ENCODE measurements at regions not wholly inside any gene's neighbourhood (a gene's known extent, or its start where the extent isn't known, plus 50 kb on each side); places are given as distances from the start of the nearest gene placed in this dataset.
"Not testable (repeated sequence)": the region's sequence is repeated elsewhere in the genome, so short reads cannot be mapped to it uniquely, and the experiment has no call there.

DNA sequence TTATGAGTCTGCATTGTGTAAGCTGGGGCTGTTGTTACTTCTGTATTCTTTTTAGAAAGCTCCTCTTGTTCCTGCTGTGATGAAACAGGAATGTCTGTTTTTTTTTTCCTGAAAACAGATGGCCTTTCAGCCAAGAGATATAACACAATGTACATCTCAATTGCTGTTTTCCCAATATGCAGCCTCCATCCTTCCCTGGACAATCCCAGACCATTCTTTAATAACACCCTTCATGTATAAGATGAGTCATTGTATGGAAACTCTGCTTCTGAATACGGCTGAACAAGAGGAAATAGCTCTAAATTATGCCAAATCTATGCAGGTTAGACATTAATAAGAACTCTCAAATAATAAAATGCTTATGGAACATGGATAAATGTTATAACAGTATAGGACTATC lies 60.2 kb upstream of the LRRC4C start:
- no peak for DNase-seq

DNA sequence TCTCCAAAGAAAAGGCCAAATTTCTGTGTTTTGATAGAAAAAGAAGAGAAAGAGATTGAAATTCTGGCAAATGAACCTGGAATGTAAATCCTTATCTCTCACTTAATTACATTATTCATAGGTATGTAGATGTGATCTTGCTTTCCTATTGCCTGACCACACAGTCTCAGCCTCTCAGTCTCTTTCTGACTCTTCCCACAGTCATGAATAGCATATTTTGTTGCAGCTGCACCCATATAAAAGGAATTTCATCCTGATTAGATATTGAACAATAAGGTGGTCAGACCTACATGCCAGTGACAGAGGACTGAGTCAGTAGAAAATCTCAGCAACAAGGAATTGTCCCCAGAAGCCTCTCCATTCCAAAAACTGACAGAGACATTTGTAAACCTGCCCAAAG lies 62.9 kb upstream of the LRRC4C start:
- DNase-seq, result no peak

DNA sequence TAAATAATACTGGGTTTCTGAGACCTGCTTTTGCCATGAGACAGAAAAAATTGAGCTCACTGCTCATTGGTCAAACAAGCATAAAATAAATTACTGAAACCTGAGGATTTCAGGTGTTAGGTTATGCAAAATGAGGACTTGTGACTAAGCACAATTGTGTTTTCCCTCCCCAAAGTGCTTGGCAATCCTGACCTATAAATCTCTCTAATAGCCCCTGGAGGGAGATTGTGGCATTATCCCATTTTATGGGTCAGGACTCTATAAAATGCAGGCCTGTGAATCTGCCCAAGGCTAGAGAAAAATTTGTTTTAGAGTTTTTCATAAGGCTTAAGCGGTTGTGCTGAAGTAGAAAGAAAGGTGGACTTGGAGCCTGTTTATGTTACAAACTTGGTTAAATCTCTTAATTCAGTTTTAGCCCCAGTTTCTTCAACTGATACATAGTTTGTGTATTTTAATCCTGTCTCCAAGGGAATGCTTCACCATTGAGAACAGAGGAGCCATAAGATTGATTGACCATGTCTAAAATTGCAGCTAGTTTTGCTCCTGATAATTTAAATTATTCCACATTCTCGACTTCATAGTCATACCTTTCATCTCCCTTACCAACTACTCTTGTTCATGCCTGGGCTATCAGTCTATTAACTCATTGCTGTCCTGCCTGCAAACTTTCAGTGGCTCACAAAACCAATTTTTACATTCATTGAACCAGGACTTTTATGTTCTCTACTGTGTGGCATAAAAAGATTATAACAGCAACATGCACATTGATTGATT lies 63.6 kb upstream of the LRRC4C start:
- DNase-seq, result no peak

DNA sequence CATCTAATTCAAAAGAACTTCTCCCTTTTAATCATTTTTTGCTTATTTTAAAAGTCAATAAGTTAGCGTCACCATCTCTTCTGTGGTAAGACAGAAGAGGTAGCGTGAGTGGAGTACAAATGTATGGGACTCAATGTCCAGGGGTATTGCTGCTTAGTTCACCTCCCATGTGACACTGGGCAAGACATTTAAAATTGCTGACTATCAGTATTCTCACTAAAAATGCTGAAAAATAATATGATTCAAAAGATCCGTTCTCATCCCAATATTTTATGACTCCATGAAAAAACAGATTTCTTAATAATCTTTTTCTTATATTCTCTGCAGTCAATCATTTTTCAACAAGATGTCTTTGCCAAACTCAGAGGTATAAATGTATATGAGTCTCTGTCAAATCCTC lies 68.1 kb upstream of the LRRC4C start:
- no peak for DNase-seq

DNA sequence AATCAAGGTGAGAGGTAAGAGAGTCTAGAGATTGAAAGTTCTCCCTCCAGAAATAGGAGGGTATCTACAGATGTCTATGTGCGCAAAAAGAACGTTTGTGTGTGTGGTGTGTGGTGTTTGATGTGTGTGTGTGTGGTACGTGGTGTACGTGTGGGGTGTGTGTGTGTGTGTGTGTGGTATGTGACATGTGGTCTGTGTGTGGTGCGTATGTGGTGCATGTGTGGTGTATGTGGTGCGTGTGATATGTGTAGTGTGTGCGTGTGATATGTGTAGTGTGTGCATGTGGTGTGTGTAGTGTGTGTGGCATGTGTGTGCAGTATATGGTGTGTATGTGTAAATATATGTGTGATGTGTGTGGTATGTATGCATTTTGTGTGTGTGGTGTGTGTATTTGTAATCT lies 73.0 kb upstream of the LRRC4C start:
- no peak for DNase-seq

DNA sequence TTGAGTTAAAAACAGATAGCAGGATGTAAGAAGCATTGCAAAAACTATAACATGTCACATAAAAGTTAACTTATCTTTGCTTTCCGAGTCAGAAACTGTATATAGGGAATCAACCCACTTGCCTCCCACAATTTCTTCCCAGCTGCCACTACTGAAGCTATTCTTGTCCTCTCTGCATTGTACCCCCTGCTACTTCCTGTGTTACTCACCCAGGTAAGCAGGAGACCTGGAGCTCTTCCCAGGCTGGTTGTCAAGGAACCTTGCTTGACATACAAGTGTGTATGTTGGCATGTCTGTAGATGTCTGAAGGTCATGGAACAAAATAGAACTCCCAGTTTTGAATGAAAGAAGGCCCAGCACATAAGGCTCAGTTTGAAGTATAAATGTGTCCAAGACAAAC lies 74.3 kb upstream of the LRRC4C start:
- no peak for DNase-seq

DNA sequence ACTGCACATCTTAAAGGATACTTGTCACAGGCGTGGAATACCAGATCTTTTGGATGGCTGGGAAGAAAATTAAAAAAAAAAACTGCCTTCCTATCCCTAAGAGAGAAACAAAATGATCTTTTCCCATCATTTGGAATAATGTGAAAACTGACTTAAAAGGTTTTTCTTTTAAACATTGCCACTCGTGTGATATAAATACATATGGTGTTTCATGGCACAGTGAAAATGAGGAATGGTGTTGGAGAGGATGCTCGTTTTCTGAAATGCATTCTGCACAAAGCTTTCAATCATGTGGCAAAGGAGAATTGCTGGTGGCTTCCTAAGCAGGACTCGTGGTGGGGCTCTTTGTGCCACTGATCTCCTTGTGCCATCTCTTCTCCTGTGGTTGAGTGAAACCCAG lies 74.9 kb upstream of the LRRC4C start:
- no peak for DNase-seq

DNA sequence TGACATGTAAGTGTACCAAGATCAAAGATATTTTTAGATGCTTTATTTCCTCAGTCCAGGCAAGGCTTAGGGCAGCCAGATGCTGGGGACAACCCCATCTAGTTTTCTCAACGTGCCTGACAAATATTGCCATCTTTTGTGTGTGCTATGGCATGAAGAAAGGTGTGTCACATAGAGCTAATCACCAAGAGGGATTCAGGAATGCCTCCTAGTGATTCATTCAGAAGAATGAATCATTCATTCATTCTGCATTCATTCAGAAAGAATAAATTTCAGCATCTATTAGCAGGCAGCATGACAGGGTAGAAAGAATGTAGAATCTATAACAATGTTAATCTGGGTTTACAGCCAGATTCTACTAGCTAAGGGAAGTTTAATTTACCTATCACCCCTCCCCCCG lies 75.4 kb upstream of the LRRC4C start:
- no peak for DNase-seq

DNA sequence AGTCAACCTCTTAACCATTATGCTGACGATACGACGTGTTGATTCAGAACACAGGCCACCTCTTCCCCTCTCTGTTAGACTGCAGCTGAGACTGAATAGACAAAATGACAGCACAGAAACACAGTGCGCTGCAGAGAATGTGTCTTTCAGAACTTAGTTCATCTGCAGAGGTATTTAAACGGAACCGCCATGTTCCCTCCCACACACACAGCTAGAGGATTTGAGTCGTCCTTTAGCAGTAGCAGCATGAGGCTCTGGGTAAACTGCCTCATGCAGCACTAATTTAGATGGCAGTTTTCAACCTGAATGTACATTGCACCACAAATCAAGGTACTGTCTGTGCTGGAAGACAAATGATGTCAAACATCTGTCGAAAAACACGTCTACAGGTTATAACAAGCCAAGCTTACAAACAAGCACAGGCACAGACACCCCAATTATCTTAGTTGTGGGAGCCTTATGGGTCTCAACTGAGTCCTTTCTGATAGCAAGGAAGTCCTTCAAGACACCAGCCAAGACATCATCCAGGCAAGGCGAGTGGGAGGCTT lies 76.6 kb upstream of the LRRC4C start:
- no peak for DNase-seq

DNA sequence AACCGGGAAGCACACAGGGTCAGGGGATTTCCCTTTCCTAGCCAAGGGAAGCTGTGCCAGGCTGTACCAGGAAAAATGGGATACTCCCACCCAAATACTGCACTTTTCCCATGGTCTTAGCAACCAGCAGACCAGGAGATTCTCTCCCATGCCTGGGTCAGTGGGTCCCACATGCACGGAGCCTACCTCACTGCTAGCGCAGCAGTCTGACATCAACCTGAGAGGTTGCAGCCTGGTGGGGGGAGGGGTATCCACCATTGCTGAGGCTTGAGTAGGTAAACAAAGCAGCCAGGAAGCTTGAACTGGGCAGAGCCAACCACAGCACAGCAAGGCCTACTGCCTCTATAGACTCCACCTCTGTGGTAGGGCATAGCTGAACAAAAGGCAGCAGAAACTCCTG lies 85.5 kb upstream of the LRRC4C start:
- not testable (repeated sequence) for DNase-seq

DNA sequence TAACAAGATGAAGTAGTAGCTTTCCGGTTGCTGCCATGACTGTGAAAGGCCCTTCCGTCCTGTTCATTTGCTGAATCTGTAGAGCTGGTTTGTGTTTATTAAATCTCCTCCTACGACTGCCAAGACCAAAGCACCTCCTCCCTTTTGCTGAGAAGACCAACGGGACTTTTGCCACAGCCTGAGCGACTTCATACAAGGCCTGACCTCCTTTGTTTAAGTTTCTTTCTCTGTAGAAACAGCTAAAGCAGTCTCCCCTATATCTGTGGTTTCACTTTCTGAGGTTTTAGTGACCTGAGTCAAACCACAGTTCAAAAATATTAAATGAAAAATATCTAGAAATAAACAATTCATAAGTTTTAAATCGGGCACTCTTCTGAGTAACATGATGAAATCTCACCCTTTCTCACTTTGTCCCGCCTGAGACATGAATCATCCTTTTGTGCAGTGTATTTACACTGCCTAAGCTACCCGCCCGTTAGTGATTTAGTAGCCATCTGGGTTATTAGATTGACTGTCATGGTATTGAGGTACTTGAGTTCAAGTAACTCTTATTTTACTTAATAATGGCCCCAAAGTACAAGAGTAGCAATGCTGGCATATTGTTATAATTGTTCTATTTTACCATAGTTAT lies 119.1 kb upstream of the LRRC4C start:
- DNase-seq, result no peak

DNA sequence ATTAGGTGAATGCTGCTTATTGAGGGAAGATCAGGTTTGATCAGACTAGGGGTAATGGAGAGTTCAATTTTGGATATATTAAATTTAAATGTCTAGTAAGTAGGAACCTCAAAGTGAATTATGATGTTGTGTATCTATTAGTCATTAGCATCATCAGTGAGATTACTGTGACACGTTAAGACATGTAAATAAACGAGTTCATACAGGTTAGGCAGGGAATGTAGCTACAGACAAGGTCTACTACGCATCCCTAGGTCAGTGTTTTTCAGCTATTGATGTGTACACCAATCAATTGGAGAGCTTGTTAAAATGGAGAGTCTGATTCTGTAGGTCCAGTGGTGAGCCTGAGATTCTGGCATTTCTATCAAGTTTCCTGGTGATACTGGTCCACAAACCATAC lies 120.1 kb upstream of the LRRC4C start:
- DNase-seq, result no peak

DNA sequence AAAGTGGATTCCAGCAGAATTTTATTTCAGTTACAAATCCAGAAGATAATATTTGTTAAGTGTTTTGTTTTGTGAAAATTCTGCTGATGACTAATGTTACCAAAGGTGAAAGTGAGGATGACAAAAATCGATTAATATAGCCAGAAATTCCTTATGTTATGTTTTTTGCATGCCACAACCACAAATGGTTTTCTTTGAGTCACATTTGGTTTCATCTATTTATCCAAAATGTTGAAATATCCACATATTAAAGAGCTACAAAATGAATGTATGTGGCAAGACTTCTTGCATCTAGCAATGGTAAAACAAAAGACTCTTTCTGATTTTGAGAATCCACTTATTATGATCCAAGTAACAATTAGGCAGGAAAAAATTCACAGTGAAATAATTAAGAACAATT lies 150.1 kb upstream of the LRRC4C start:
- DNase-seq, result no peak

DNA sequence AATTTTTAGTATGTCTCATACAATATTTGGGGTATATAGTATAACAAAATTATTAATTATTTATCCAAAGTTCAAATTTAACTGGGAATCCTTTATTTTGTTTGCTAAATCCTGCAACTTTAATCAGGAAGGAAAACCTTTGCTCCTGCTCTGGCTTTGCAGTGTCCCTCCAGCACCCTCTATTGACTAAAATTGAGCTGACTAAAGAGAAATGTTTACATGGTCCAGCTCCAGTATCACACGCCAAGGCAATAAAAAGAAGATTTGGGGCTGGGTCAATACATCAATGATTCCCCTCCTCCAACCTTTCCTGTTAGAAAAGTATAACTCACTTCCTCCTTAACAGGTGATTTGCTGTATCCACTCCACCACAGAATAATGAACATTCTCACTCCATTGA lies 153.0 kb upstream of the LRRC4C start:
- no peak for DNase-seq

DNA sequence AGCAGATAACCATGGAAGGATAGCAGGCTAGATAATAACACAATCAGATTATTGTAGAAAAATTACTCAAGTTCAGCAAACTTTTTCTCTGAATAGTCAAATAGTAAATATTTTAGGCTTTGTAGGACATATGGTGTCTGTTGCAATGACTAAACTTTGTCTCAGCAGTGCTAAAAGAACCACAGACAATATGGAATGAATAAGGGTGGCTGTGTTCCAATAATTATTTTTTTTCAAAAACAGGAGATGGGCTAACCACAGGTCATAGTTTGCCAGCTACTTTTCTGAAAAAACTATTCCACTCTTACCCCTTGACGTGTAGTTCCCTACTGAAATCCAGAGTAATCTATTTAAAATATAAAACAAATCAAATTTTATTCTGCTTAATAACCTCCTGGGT lies 153.9 kb upstream of the LRRC4C start:
- DNase-seq, result no peak

DNA sequence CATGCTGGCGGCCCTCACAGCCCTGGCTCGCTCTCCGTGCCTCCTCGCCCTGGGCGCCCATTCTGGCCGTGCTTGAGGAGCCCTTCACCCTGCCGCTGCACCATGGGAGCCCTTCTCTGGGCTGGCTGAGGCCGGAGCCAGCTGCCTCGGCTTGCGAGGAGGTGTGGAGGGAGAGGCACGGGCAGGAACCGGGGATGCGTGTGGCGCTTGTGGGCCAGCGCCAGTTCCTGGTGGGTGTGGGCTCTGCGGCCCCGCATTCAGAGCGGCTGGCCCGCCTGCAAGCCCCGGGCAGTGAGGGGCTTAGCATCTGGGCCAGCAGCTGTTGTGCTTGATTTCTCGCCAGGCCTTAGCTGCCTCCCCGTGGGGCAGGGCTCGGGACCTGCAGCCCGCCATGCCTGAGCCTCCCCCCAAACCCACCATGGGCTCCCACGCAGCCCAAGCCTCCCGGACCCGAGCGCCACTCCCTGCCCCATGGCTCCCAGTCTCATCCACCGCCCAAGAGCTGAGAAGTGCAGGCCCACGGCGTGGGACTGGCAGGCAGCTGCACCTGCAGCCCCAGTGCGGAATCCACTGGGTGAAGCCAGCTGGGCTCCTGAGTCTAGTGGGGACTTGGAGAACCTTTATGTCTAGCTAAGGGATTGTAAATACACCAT lies 163.4 kb upstream of the LRRC4C start:
- no peak for DNase-seq

DNA sequence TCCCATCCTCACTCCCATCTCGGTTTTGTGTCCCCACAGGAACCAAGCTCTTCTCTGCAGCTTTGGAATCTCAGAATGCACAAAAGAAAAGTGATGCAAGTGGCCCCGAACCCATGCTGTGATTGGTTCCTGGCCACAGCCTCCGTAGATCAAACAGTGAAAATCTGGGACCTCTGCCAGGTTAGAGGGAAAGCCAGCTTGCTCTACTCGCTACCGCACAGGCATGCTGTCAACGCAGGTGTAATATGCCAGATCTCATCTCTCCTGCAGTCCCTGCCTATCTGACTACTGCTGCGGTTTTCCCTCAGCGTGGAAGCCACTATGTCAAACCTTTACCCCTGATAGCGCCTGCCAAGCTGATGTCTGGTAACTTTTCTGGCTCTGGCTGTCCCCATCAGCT lies 200.5 kb upstream of the LRRC4C start:
- no peak for DNase-seq

DNA sequence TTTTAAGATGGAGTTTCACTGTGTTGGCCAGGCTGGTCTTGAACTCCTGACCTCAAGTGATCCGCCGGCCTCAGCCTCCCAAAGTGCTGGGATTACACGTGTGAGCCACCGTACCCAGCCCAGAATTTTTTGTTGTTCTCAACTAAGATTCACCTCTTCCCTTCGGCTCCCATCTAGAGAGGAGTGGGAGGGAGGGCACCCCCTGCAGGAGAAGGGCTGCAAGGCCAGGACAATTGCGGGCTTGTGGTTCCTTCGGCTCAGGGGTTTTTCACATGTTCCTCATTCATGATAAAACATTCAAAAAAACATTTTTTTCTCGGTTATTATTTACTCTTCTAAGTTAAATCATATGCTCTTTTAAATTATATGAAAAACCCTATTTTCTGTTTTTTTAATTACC lies 201.1 kb upstream of the LRRC4C start:
- DNase-seq, result no peak

DNA sequence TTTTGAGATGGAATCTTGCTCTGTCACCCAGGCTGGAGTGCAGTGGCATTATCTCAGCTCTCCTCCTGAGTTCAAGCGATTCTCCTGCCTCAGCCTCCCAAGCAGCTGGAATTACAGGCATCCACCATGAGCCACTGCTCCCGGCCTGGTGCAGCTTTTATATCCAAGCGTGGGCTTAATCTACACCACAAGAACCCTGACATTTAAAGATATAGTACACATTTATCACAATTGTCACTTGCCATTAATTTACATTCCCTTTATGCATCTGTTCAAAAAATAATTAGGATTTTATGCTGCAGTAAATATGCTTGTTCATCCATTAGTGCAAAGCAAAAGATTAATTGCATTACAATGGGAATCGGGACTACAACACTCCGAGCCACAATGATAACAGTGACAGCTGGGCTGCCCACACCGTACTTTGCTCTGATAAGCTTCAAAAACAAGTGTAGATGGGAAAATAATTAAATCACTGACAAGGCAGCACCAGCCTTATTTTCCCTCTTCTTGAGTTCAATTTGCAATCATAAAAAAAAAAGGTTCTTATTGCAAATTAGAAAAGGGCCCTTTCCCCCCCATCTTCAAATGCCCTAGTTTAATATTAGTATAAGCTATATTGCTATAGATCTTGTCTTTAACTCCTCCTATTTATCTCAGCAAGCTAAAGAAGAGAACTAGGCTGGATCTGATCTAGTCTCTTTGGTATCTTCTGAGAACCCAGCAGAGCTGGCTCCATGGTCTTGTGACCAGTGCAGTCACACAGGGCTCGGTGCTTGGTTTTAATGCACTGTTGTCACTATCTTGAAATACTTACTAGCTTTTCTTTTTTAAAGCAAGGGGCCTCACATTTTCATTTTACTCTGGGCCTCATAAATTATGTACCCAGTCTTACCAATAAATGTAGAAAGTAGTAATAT lies 206.2 kb upstream of the LRRC4C start:
- DNase-seq, result no peak

DNA sequence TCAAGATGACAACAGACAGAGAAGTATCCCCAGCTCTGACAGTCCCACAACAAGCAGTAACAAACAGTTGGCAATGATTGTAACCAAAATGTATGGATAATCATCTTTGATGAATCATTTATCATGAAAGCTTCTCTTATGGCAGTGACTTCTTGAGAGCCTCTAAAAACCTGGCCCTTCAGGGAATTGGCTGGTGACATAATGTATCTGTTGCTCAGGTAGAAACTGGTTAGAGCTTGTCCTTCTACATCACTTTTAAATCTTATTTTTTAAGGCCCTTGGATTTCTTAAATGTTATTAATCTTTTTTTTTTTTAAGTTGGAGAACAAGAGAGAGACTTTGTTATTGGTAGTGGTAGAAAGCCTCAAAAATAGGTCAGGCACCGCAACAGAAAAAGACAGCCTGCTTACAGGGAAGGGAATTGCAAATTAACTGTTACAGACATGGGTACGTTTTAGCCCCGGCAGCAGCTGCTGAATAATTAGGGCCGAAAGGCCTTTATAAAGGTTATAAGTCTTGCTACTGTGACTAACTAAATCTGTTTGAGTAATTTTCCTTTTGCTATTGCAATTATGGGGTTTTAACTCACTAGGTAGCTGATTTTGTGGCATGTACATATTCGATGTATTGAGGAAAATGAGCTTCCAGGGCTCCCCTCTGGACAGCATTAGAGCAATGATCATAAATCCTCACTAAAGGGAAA lies 207.7 kb upstream of the LRRC4C start:
- peak; percentile 24 to 56 for DNase-seq

DNA sequence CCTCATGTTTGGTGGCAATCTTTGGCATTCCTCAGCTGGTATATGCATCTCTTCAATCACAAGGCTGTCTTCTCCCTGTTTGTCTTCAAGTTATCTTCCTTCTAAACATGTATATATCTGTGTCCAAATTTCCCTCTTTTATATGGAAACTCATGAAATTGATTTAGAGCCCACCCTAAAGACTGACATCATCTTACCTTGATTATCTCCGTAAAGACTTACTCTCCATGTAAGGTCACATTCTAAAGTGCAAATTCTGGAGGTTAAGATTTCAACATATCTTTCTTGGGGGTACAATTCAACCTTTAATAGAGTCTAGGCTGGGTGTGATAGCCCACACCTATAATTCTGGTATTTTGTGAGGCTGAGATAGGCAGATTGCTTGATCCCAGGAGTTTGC lies 215.8 kb upstream of the LRRC4C start:
- DNase-seq, result no peak

DNA sequence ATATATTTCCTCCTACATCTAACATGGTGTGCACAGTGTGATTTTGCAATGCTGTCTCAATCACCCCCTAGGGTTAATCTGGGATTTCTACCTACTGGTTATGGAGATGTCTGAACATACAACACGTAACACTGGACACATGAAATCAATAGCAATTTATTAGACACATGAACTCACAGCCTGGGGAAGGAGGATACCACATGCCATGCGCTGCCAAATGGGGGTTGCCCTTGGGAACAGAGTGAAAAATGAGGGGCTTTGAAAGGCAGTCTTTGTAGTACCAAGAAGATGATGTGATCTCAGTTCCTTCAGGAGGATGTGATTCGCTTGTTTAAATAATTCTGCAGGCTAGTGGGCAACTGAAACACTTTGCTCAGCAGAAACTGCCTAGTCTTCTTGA lies 253.6 kb upstream of the LRRC4C start:
- DNase-seq, result no peak

Measured in NCI-H187 (cell line).